Liver (tissue), 8 donors: ENCODE measurements at regions not wholly inside any gene's neighbourhood (a gene's known extent, or its start where the extent isn't known, plus 50 kb on each side); places are given as distances from the start of the nearest gene placed in this dataset.

ENCODE experiments used
- DNase-seq: peaks from one replicate; pipeline ENCODE4 v3.0.0-alpha.2; 2017; ENCODE audit warnings: low spot score
- H3K27ac ChIP-seq, 2 donors: one replicate each; pipeline ENCODE4 v1.7.0; 2013; ENCODE audit warnings: inconsistent platforms in 2 of 2, low read length in 2 of 2, control low read depth in 1 of 2, low read depth in 1 of 2, mild to moderate bottlenecking in 1 of 2
- H3K27me3 ChIP-seq, 4 donors: one replicate each; pipeline versions ENCODE4 v1.6.1 to v1.7.0; 2013; ENCODE audit warnings: low read length in 3 of 4, inconsistent platforms in 1 of 4, mild to moderate bottlenecking in 1 of 4, moderate library complexity in 1 of 4; ENCODE audit not compliant: control insufficient read depth in 4 of 4, insufficient read depth in 4 of 4
- H3K36me3 ChIP-seq, 4 donors: one replicate each; pipeline versions ENCODE4 v1.6.1 to v1.7.0; 2013; ENCODE audit warnings: low read length in 3 of 4, mild to moderate bottlenecking in 3 of 4, low read depth in 1 of 4, moderate library complexity in 1 of 4; ENCODE audit not compliant: control insufficient read depth in 4 of 4, insufficient read depth in 3 of 4
- H3K4me1 ChIP-seq, 4 donors: one replicate each; pipeline versions ENCODE4 v1.6.1 to v1.7.0; 2013; ENCODE audit warnings: low read length in 3 of 4, mild to moderate bottlenecking in 3 of 4, moderate library complexity in 1 of 4; ENCODE audit not compliant: control insufficient read depth in 4 of 4, insufficient read depth in 4 of 4
- H3K4me3 ChIP-seq, 3 donors: one replicate each; pipeline versions ENCODE4 v1.6.1 to v1.7.0; 2013; ENCODE audit warnings: low read length in 3 of 3, control low read depth in 1 of 3, low read depth in 1 of 3, mild to moderate bottlenecking in 1 of 3
- H3K9ac ChIP-seq, 2 donors: one replicate each; pipeline ENCODE4 v1.7.0; 2013; ENCODE audit warnings: low read length in 2 of 2, mild to moderate bottlenecking in 2 of 2, moderate library complexity in 2 of 2, control low read depth in 1 of 2, low read depth in 1 of 2
- H3K9me3 ChIP-seq, 4 donors: one replicate each; pipeline versions ENCODE4 v1.6.1 to v1.7.0; 2013; ENCODE audit warnings: low read length in 3 of 4; ENCODE audit not compliant: control insufficient read depth in 4 of 4
- ATF3 ChIP-seq: IDR thresholded peaks from 2 replicates; pipeline ENCODE4 v1.6.1; 2016; ENCODE audit warnings: antibody characterized with exemption
- CTCF ChIP-seq: fragments of 150-350 bp; IDR thresholded peaks from 2 replicates; pipeline ENCODE4 v1.5.1; 2017; ENCODE audit warnings: improper control_type of control experiment, low read depth, low read length; ENCODE audit not compliant: missing input control
- EGR1 ChIP-seq, 2 donors: IDR thresholded peaks; 2 replicates each; pipeline ENCODE4 v1.6.1; 2016 to 2018; ENCODE audit warnings: antibody characterized with exemption in 2 of 2, low read depth in 2 of 2
- FOXA1 ChIP-seq: IDR thresholded peaks from 2 replicates; pipeline ENCODE4 v1.6.1; 2016; ENCODE audit warnings: antibody characterized with exemption
- GABPA ChIP-seq, 2 donors: IDR thresholded peaks in 1 of 2; conservative IDR thresholded peaks in 1 of 2; 2 replicates each; pipeline ENCODE4 v1.6.1; 2016; ENCODE audit warnings: antibody characterized with exemption in 2 of 2, mild to moderate bottlenecking in 1 of 2, moderate library complexity in 1 of 2
- HNF4A ChIP-seq, 2 donors: conservative IDR thresholded peaks; 2 replicates each; pipeline ENCODE4 v1.6.1; 2016; ENCODE audit warnings: antibody characterized with exemption in 2 of 2, mild to moderate bottlenecking in 2 of 2
- HNF4G ChIP-seq: IDR thresholded peaks from 2 replicates; pipeline ENCODE4 v1.6.1; 2016; ENCODE audit warnings: antibody characterized with exemption
- JUND ChIP-seq, 2 donors: IDR thresholded peaks; 2 replicates each; pipeline ENCODE4 v1.6.1; 2016; ENCODE audit warnings: antibody characterized with exemption in 2 of 2
- NR2F2 ChIP-seq: IDR thresholded peaks from 2 replicates; pipeline ENCODE4 v1.6.1; 2016; ENCODE audit warnings: antibody characterized with exemption
- RAD21 ChIP-seq, 2 donors: IDR thresholded peaks; 2 replicates each; pipeline ENCODE4 v1.6.1; 2016; ENCODE audit warnings: antibody characterized with exemption in 2 of 2, mild to moderate bottlenecking in 2 of 2
- REST ChIP-seq: IDR thresholded peaks from 2 replicates; pipeline ENCODE4 v1.6.1; 2016; ENCODE audit warnings: antibody characterized with exemption, mild to moderate bottlenecking
- SP1 ChIP-seq: IDR thresholded peaks from 2 replicates; pipeline ENCODE4 v1.6.1; 2018; ENCODE audit warnings: antibody characterized with exemption, mild to moderate bottlenecking
- TAF1 ChIP-seq: conservative IDR thresholded peaks from 2 replicates; pipeline ENCODE4 v1.6.1; 2016; ENCODE audit warnings: antibody characterized with exemption, mild to moderate bottlenecking
- YY1 ChIP-seq: IDR thresholded peaks from 2 replicates; pipeline ENCODE4 v1.6.1; 2016; ENCODE audit warnings: antibody characterized with exemption, mild to moderate bottlenecking
- ZBTB33 ChIP-seq: IDR thresholded peaks from 2 replicates; pipeline ENCODE4 v1.6.1; 2016; ENCODE audit warnings: antibody characterized with exemption
- WGBS: extraction: QIAGEN DNeasy Blood & Tissue Kit; methylation state at CpG from one replicate; pipeline ENCODE4 v1.1.7; 2013; 5-methylcytosine and 5-hydroxymethylcytosine counted together
- donor health status: healthy.
- donor health status: healthy.
- donor health status: healthy.
- donor health status: healthy.
- donor health status: healthy.

- Histone ChIP-seq H3K36me3 (no peaks in the 10 kb centered on the region), H3K9me3 (no peaks in the 10 kb centered on the region), H3K4me3 (no peak overlapping the region), H3K27ac (no peak overlapping the region), H3K4me1 (peaks cover 0 to 16% (median 12%) of the 10 kb centered on the region in 4 donors), H3K27me3 (no peaks in the 10 kb centered on the region), H3K9ac (no peak overlapping the region)
- no peak for DNase-seq
- TF ChIP-seq HNF4G, result no peak
- no peak for TF ChIP-seq GABPA (IDR thresholded peaks at IDR 0.05 in 1 of 2, conservative IDR thresholded peaks at IDR 0.05 in 1 of 2)
- TF ChIP-seq EGR1 (IDR thresholded peaks at IDR 0.05; ENCODE audit: low read depth in 2 of 2), result no peak
- TF ChIP-seq YY1, result no peak
- 95% methylated on average over 9 of the region's 9 CpGs for WGBS
Measured at GRCh38 chr1:219326843-219327242, 153.2 kb downstream of the LYPLAL1 start.

GRCh38 chr1:219325368-219325742 lies 151.7 kb downstream of the LYPLAL1 start:
- 95% methylated on average over 1 of the region's 1 CpG for WGBS
- no peaks in the 10 kb centered on the region for H3K36me3 ChIP-seq
- H3K4me1 ChIP-seq, result peaks cover 0 to 3% (median 2%) of the 10 kb centered on the region in 4 donors
- H3K9ac ChIP-seq, result no peak overlapping the region
- TF ChIP-seq HNF4G, result no peak
- TF ChIP-seq ATF3, result no peak
- no peak for TF ChIP-seq FOXA1
- no peak for TF ChIP-seq SP1
- no peak for TF ChIP-seq REST
- TF ChIP-seq NR2F2, result no peak
- no peak for TF ChIP-seq TAF1
- TF ChIP-seq HNF4A (conservative IDR thresholded peaks at IDR 0.05), result no peak
- TF ChIP-seq GABPA (IDR thresholded peaks at IDR 0.05 in 1 of 2, conservative IDR thresholded peaks at IDR 0.05 in 1 of 2), result no peak
- no peak for TF ChIP-seq CTCF
- TF ChIP-seq JUND (IDR thresholded peaks at IDR 0.05), result no peak
- TF ChIP-seq EGR1 (IDR thresholded peaks at IDR 0.05; ENCODE audit: low read depth in 2 of 2), result no peak
- TF ChIP-seq RAD21 (IDR thresholded peaks at IDR 0.05), result no peak
- no peak for TF ChIP-seq YY1
- no peak for TF ChIP-seq ZBTB33
- DNase-seq, result no peak
- no peaks in the 10 kb centered on the region for H3K27me3 ChIP-seq
- H3K27ac ChIP-seq, result no peak overlapping the region
- no peaks in the 10 kb centered on the region for H3K9me3 ChIP-seq
- no peak overlapping the region for H3K4me3 ChIP-seq
